CD14-positive monocyte (primary cell): ENCODE measurements at regions not wholly inside any gene's neighbourhood (a gene's known extent, or its start where the extent isn't known, plus 50 kb on each side); places are given as distances from the start of the nearest gene placed in this dataset.

ENCODE experiments used
- DNase-seq, 3 donors: peaks; one replicate each; pipeline ENCODE4 v3.0.0-alpha.2; 2011 to 2022
- H2AFZ ChIP-seq: 2 replicates; pipeline ENCODE4 v1.6.0; 2012; ENCODE audit warnings: mild to moderate bottlenecking, low read depth, low read length, inconsistent platforms; ENCODE audit not compliant: insufficient read depth, poor library complexity, severe bottlenecking
- H3K27ac ChIP-seq, 2 donors: 1 replicate in 1 of 2; 2 replicates in 1 of 2; pipeline ENCODE4 v1.5.1; 2012 to 2013; ENCODE audit warnings: low read length in 2 of 2, control low read depth in 1 of 2, inconsistent platforms in 1 of 2, low read depth in 1 of 2, mild to moderate bottlenecking in 1 of 2
- H3K27me3 ChIP-seq, 2 donors: one replicate each; pipeline versions ENCODE4 v1.6.0 to v1.6.1; 2011 to 2013; ENCODE audit warnings: low read length in 2 of 2; ENCODE audit not compliant: control insufficient read depth in 2 of 2, insufficient read depth in 2 of 2
- H3K36me3 ChIP-seq, 2 donors: replicated peaks in 1 of 2; 1 replicate in 1 of 2; 2 replicates in 1 of 2; pipeline versions ENCODE4 v1.5.1 to v1.6.1; 2012 to 2013; ENCODE audit warnings: low read length in 2 of 2, control low read depth in 1 of 2, inconsistent platforms in 1 of 2, mild to moderate bottlenecking in 1 of 2; ENCODE audit not compliant: insufficient read depth in 2 of 2, control insufficient read depth in 1 of 2
- H3K4me1 ChIP-seq, 2 donors: 1 replicate in 1 of 2; 2 replicates in 1 of 2; pipeline versions ENCODE4 v1.5.1 to v1.6.1; 2012 to 2013; ENCODE audit warnings: low read length in 2 of 2, control low read depth in 1 of 2, inconsistent platforms in 1 of 2, mild to moderate bottlenecking in 1 of 2, moderate library complexity in 1 of 2; ENCODE audit not compliant: insufficient read depth in 2 of 2, control insufficient read depth in 1 of 2
- H3K4me2 ChIP-seq: replicated peaks from 2 replicates; pipeline ENCODE3; 2012; ENCODE audit warnings: low read length, moderate library complexity, mild to moderate bottlenecking; ENCODE audit not compliant: poor library complexity, severe bottlenecking; ENCODE audit errors: extremely low read depth
- H3K4me3 ChIP-seq, 3 experiments: fragments of 200-600 bp in 1 of 3; sonication (generic) in 1 of 3; replicated peaks in 1 of 3; 1 replicate in 2 of 3; 2 replicates in 1 of 3; pipeline ENCODE4 v1.5.1; 2011 to 2013; ENCODE audit warnings: low read length in 3 of 3, mild to moderate bottlenecking in 3 of 3, control low read depth in 2 of 3, low read depth in 2 of 3, inconsistent platforms in 1 of 3, moderate library complexity in 1 of 3
- H3K79me2 ChIP-seq: 2 replicates; pipeline ENCODE4 v1.6.0; 2012; ENCODE audit warnings: mild to moderate bottlenecking, control low read depth, inconsistent platforms, low read length, moderate library complexity; ENCODE audit not compliant: insufficient read depth
- H3K9ac ChIP-seq: 2 replicates; pipeline ENCODE4 v1.6.0; 2017; ENCODE audit warnings: low read length, mild to moderate bottlenecking; ENCODE audit not compliant: insufficient read depth, poor library complexity, severe bottlenecking
- H3K9me3 ChIP-seq, 2 donors: replicated peaks in 1 of 2; 1 replicate in 1 of 2; 2 replicates in 1 of 2; pipeline versions ENCODE4 v1.5.1 to v1.6.1; 2012 to 2013; ENCODE audit warnings: low read length in 2 of 2, control low read depth in 1 of 2; ENCODE audit not compliant: control insufficient read depth in 1 of 2, insufficient read depth in 1 of 2
- H4K20me1 ChIP-seq: 2 replicates; pipeline ENCODE4 v1.6.0; 2012; ENCODE audit warnings: mild to moderate bottlenecking, low read length, control low read depth, moderate library complexity; ENCODE audit not compliant: insufficient read depth
- H3K27ac Mint-ChIP-seq, 7 donors: one replicate each; pipeline ENCODE4 v1.8.0; 2020; ENCODE audit warnings: mild to moderate bottlenecking in 7 of 7, mixed read lengths in 7 of 7, moderate library complexity in 6 of 7, inconsistent platforms in 2 of 7
- H3K27me3 Mint-ChIP-seq, 3 donors: one replicate each; pipeline ENCODE4 v1.8.0; 2021 to 2022; ENCODE audit warnings: low read depth in 3 of 3, mild to moderate bottlenecking in 3 of 3, mixed read lengths in 3 of 3, moderate library complexity in 3 of 3, inconsistent platforms in 1 of 3
- H3K36me3 Mint-ChIP-seq, 2 donors: one replicate each; pipeline ENCODE4 v1.8.0; 2020; ENCODE audit warnings: mixed read lengths in 2 of 2, inconsistent platforms in 1 of 2, mild to moderate bottlenecking in 1 of 2
- H3K4me1 Mint-ChIP-seq: one replicate; pipeline ENCODE4 v1.8.0; 2020; ENCODE audit warnings: mild to moderate bottlenecking, mixed read lengths
- H3K4me3 Mint-ChIP-seq, 2 donors: one replicate each; pipeline ENCODE4 v1.8.0; 2020; ENCODE audit warnings: mild to moderate bottlenecking in 2 of 2, mixed read lengths in 2 of 2, moderate library complexity in 1 of 2
- H3K9me3 Mint-ChIP-seq, 7 donors: one replicate each; pipeline ENCODE4 v1.8.0; 2020 to 2022; ENCODE audit warnings: mixed read lengths in 7 of 7, mild to moderate bottlenecking in 6 of 7, moderate library complexity in 6 of 7, inconsistent platforms in 2 of 7
- CTCF ChIP-seq: fragments of 200-600 bp; IDR thresholded peaks from one replicate; pipeline ENCODE4 v1.8.0; 2022; ENCODE audit warnings: antibody characterized with exemption, mild to moderate bottlenecking
- WGBS: methylation state at CpG from one replicate; pipeline ENCODE4 v1.1.5; 2013; ENCODE audit warnings: missing lambda C conversion rate; ENCODE audit not compliant: insufficient coverage; 5-methylcytosine and 5-hydroxymethylcytosine counted together
- intact Hi-C, 2 donors: fragments of 100-400 bp; cut with micrococcal nuclease; formaldehyde crosslinking; loops; one replicate each; pipeline versions ENCODE4 v1.15.0 to v1.15.1; 2023

- Histone ChIP-seq H3K4me3 (no peak overlapping the region), H3K4me1 (no peaks in the 10 kb centered on the region), H3K9me3 (no peaks in the 10 kb centered on the region), H2AFZ (no peak overlapping the region), H3K79me2 (no peaks in the 10 kb centered on the region), H4K20me1 (no peaks in the 10 kb centered on the region), H3K9ac (no peak overlapping the region), H3K4me2 (no peak overlapping the region), H3K36me3 (no peaks in the 10 kb centered on the region), H3K27ac (no peak overlapping the region), H3K27me3 (no peaks in the 10 kb centered on the region)
- no peak for DNase-seq
- no peaks in the 10 kb centered on the region for H3K36me3 Mint-ChIP-seq
- peaks cover 0 to 4% (median 0%) of the 10 kb centered on the region in 3 donors for H3K27me3 Mint-ChIP-seq
- 96% methylated on average over 4 of the region's 4 CpGs for WGBS
- H3K9me3 Mint-ChIP-seq = peaks cover 0 to 4% (median 2%) of the 10 kb centered on the region in 7 donors
- no peak overlapping the region for H3K27ac Mint-ChIP-seq
- intact Hi-C loops = loop anchor here in 1 of 2 donors (5.0 kb wide), 1 partner anchor 38 kb away; no protein-coding TSS in a partner anchor
- peaks cover 10% of the 10 kb centered on the region for H3K4me1 Mint-ChIP-seq
- TF ChIP-seq CTCF = no peak
- H3K4me3 Mint-ChIP-seq = no peak overlapping the region
Observed at GRCh38 chr15:81744364-81744763, 301.5 kb downstream of the MEX3B start.

- no peaks in the 10 kb centered on the region for H3K36me3 ChIP-seq
- H3K36me3 Mint-ChIP-seq = no peaks in the 10 kb centered on the region
- H3K4me1 Mint-ChIP-seq = no peaks in the 10 kb centered on the region
- H3K27ac ChIP-seq = no peak overlapping the region
- H3K9me3 Mint-ChIP-seq = peaks cover 1 to 7% (median 3%) of the 10 kb centered on the region in 7 donors
- no peaks in the 10 kb centered on the region for H3K27me3 ChIP-seq
- H2AFZ ChIP-seq = no peak overlapping the region
- no peaks in the 10 kb centered on the region for H3K4me1 ChIP-seq
- no peak overlapping the region for H3K4me2 ChIP-seq
- no peaks in the 10 kb centered on the region for H4K20me1 ChIP-seq
- no peak overlapping the region for H3K27ac Mint-ChIP-seq
- no peaks in the 10 kb centered on the region for H3K79me2 ChIP-seq
- no peaks in the 10 kb centered on the region for H3K9me3 ChIP-seq
- intact Hi-C loops = loop anchor here in 1 of 2 donors (5.0 kb wide), 1 partner anchor 42 kb away; no protein-coding TSS in a partner anchor
- H3K9ac ChIP-seq = no peak overlapping the region
- TF ChIP-seq CTCF = no peak
- H3K27me3 Mint-ChIP-seq = peaks cover 0 to 2% (median 0%) of the 10 kb centered on the region in 3 donors
- no peak overlapping the region for H3K4me3 Mint-ChIP-seq
- H3K4me3 ChIP-seq = no peak overlapping the region
- no peak for DNase-seq
Observed at GRCh38 chr15:81740416-81740815, 305.4 kb downstream of the MEX3B start.
